DMS 273 (cell line): ENCODE measurements at regions not wholly inside any gene's neighbourhood (a gene's known extent, or its start where the extent isn't known, plus 50 kb on each side); places are given as distances from the start of the nearest gene placed in this dataset.

ENCODE experiments used
- DNase-seq: peaks from one replicate; lab custom pipeline; 2025; ENCODE audit not compliant: unreplicated experiment; lab: John Stamatoyannopoulos, UW

DNA sequence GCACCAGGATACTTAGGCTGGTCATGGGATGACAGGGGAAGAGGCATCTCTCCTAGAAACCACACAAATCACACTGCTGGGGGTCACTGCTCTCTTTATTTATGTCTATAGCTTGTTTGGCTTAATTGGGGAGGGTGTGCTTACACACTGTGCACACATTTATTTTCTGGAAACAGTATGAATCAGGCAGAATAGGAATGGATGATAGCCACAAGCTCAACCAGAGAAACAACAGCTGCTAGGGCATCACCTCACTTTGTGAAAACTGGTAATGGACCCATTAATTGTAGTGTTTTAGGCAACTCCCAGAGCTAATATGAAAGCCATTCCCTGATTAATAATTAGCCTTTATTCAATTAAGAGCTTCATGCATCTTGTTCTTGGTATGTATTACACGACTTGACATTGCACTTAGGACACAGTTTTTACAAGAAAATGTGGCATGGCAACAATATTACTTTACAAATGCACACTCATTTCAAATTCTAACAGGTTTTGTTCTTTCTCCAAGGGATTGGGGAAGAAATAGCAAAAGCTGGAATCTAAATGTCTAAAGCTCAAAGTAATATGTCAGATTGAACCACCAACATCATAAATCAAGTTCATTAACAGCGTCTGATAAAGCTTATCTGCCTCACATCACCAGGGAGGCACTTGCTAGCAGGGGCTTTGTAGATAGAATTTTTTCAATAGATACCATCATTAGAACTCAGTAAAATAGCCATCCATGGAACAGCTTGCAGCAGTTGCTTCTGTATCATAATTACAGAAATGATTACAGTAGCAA lies 361.9 kb upstream of the FSHR start:
- DNase-seq = no peak

DNA sequence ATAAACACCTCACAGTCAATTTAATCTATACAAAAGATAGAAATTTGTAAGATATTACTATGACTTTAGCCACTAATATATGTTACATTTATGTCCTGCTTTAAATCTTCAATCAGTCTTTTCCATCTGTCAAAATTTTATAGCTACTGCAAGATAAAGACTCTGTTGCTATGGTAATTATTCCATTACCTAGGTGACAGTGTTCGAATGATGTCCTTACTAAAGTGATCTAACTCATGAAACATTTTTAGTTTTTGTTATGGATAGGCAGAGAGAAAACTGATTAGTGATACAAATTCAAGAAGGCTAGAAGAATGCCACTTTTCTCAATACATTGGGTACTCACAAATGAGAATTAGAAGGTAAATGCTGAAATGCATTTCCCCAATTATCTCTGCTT lies 359.9 kb upstream of the FSHR start:
- DNase-seq = no peak

DNA sequence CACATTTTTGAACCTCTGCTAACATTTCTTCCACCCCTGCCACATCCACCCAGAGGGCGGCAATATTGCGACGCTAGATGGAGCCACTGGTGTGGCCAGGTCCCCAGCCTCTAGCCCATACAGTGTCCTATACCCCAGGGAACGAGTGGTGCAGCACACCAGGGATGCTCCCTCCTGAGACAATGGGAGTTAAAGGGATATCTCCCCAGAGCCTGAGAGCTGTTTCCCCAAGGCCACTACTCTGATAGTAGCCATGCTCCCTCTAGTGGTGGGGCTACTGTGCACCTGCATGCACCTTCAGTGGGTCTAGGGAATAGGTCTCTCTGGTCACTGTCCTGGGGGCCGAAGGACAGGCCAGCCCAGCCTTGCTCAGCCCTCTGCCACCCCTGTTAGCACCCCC lies 336.4 kb upstream of the FSHR start:
- peak; percentile 43 for DNase-seq

DNA sequence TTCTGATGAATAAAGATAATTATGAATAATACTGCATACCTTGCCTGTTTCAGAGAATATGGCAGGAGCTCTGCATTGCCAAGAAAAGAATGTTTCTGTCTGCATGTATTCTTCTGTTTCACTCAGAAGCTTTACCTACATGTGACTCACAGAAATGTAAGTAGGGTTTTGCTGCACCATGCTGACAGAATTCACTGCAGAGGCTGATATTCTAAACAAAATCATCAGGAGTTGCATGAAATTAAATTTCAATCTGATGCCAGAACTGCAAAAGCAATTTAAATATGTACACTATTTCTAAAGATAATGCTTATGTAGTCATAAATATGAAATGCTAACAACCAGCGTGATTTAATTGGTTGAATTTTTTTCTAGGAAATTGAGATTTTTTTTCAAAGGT lies 332.8 kb upstream of the FSHR start:
- DNase-seq = no peak

DNA sequence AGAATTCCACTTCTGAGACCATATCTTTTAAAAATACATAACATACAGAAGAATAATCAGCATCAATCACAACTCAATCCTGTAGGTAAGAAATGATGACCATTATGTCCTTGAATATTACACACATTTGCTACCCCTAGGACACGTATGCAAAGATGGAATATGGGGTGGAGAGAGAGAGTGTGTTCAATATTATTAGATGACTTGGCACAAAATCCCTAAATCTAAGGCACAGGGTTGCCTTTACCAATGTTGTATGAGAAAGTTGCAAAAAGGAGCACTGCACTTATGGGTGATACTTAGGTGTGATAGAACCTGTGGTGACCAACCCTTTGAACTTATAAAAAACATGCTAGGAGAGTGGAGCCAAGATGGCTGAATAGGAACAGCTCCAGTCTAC lies 326.2 kb upstream of the FSHR start:
- no peak for DNase-seq

DNA sequence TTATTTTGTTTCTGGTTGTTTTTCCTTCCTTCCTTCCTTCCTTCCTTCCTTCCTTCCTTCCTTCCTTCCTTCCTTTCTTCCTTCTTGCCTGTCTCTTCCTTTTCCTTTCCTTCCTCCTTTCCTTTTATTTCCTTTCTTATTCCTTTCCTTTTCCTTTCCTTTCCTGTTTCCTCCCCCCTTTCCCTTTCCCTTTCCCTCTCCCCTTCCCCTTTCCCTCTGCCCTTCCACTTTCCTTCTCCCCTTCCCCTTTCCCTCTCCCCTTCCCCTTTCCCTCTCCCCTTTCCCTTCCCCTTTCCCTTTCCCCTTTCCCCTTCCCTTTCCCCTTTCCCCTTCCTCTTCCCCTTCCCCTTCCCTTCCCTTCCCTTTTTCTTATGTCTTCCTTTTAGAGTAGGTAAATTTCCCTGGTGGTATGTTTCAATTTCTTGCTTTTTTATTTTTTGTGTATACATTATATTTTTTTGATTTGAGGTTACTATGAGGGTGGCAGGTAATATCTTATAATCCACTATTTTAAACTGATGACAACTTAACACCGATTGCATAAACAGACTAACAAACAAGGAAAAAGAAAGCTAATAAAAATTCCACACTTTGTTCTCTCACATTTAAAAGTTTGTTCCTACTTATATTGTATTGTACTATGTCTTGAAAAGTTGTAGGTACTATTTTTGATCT lies 311.0 kb upstream of the FSHR start:
- no peak for DNase-seq

DNA sequence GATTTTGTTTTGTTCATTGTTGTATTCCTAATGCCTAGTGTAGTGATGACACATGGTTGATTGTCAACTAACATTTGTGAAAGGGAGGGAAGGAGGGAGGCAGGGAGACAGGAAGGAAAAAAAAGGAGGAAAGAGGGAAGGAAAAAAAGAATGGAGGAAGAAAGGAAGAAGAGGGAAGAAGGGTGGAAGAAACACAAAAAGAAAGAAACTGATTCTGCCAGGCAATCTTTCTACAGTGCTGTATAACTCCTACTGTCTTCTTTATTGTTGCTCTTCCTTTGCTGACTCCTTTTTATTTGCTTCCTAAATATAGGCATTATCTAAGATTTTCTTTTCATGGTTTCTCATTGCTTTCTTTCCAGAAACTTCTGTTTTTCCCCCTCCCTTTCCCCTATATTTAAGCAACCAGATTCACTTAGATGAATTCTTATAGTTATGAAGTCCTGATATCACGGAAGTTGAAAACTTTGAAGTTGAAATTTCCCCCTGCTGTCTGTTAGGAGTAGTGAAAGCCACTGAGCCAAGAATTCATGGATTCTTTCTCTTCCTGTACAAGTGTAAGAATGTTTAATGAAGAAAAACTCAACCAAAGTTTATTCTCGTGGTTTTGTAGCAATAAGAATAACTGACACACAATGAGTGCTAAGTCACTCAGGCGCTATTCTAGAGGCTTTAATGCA lies 305.1 kb upstream of the FSHR start:
- DNase-seq = no peak

DNA sequence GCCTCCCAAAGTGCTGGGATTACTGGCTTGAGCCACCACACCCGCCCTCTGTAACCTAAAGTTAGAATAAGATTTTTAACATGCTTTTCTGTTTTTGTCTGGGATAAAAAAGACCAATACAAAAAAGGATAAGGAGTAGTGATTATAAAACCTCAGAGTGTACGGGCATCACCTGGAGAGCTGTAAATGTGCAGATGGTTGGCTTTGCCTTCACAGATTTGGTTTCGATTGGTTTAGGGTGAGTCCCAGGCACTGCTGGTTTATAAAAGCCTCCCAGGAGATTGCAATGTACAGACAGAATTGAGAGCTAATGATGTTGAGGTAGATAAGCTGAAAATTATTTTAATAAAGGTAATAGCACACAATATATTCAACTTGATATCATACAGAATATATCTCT lies 289.7 kb upstream of the FSHR start:
- DNase-seq = no peak

DNA sequence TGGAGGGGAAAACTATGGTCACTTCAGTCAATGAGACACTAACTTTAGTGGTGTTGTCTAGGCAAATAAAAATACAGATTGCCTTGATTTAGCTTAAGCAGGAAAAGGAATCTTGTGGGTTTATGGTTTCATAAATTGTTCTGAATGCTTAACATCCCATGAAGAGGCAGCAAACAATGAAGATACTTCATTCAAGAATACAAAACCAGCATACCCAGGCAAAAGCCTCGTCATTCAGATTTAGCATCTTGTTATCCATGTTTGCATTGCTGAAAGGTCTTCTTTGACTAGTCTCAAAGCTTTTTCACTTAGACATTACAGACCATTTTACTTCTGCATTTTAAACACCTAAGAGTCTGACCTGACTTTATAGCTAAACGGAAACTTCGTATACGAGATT lies 272.7 kb upstream of the FSHR start:
- DNase-seq = no peak

DNA sequence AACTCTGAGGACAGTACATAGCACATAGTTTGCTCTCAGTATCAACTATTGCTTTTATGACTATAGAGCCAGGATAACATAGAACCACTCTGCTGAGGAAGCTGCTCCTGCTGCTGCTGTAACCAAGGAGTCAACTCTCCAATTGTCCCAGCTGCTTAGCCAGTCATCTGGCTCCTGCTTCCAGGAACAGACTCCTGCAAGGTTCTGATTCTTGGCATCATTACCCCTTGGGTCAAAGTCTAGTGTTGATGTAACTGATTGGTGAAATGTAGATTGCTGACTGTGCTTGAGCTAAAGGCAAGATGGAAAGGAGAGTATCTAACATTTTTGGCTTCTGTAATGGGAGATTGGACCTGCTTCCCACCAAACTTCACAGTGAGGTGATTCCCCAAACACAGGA lies 261.9 kb upstream of the FSHR start:
- no peak for DNase-seq

DNA sequence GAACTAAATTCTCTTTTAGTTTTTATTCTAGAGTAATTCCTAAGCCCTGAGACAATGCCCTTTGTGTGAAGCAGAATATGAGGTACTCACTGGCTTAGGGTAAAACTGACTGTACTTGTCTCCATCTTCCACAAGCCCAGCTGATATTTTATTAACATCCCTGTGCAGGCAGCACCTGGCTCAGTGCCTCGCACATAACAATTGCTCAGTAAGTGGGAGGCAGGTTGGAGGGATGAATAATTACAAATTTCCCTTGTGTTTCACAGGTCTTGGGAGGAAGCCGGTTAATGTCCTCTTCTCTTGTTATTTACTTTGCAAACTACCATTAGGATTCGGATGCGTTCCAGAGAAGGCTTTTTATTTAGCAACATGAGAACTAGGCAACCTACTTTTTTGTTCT lies 249.8 kb upstream of the FSHR start:
- DNase-seq = no peak

DNA sequence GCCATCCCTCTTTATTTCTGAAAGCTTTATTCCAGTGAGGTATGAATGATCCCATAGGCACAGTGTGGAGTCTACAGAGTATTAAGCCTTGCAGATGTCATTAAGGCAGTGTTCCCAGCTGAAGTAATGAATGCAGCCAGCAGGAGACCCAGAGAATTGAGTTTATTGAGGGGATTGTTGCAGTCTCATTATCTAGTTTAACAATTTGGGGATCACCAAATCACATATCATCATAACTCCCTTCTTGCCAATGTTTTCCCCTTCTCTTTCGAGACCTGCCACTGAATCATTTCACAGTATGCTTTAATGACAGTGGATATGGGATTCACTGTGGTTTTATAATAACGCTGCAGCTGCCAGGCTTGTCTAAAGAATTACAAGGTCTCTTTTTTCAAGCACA lies 249.3 kb upstream of the FSHR start:
- no peak for DNase-seq

DNA sequence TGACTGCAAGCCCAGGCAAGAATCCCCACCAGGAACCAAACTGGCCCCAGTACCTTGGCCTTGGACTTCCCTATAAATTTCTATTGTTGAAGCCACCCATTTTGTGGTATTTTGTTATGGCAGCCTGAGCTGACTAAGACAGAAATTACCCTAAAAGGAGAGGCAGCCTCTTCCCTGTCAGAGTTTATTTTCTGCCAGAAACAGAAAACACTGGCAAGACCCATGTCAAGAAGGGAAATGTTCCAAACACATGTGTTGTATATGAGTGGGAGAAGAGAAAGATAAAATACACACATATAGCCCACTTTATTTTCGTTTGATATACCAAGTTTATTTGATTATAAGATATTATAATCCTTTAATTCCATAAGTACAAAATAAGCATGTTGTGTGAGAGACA lies 225.1 kb upstream of the FSHR start:
- no peak for DNase-seq

DNA sequence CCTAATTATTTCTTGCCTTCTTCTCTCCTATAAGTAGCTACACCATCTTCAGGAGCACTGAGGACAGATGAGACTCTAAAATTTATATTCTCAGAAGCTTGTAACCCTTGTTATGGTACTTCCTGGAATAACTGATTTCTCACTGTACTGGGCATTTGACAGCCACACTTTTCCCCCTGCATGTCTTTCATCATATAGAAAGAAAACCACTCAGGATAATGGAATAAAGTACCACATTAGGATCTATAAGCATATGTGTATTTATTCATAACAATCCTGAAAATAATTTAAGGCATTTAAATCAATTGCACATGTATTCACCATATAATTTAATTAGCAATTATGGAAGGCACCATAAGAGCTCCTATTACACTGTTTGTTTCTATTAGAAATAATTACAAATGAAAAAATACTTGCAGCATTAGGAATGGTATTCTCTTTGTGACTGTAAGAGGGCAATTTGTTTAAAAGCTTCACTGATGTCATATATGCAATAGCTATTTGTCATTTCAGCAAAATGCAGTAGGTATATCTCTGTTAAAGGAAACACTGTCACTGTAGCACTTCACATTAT lies 216.9 kb upstream of the FSHR start:
- DNase-seq = no peak

DNA sequence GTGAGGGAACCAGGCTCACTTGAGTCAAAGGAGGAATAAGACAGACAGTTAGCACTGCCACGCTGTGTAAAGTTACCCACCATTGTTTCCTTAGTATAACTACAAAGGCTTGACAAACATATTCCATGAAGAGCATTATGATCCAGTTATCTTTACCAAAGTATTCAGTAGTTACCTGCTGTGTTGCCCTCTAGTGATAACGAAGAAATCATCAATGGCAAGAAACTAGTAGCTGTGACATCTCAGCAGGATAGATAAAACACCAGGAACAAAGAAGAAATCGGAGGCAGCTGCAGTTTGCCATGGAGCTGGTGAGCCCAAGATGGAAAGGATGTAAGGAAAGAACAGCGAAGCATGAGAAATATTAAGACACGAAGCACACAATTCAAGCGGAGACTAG lies 215.3 kb upstream of the FSHR start:
- DNase-seq = no peak

DNA sequence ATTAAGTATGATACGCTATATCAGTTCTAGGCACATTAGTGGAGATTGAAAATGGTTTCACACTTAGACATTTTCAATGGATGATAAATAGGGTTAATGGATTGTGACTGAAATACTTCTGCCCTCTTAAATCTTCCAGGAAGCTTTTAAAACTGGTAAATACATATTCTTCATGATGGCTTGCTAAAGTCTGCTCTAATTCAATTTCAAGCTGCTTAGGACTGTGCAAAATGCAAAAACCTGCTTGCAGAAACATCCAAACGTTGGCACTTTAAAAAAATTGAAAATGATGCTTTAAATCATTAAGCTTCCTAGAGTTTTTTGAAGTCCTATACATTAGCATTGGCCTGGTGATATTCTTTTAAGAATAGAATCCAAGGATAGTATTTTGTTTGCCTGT lies 214.8 kb upstream of the FSHR start:
- DNase-seq = no peak

DNA sequence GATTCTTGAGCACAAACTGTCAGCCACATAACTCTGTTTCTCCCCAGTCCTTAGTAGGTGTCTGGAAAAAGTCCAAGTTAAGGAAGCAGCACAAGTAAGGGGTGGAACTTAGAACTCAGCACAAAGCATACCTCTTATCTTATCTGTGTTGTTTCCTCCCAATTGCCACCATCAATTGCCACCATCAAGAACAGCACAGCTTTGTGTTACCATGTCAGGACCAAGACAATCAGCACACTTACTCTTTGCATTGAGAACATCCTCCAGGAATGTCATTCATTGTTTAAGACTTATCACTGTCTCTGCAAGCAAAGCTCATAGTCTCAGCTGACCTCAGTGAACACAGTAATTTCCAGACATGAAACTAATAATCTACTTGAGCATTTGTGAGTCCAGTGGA lies 212.7 kb upstream of the FSHR start:
- DNase-seq = no peak

DNA sequence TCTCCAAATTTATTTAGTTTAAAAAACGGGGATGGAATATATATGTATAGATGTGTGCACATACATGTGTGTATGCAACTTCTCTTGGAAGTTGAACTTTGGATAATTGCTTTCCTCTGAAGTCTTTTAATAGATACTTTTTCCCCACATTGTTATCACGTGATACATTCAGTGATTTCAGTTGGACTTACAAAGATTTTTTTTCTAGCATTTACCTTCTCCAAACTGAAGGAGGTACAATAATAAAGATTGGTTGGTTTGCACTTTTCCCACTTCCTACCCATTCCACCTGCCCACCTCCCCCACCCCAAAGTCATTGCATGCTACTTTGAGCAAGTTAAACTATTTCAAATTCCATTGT lies 206.1 kb upstream of the FSHR start:
- DNase-seq = no peak

DNA sequence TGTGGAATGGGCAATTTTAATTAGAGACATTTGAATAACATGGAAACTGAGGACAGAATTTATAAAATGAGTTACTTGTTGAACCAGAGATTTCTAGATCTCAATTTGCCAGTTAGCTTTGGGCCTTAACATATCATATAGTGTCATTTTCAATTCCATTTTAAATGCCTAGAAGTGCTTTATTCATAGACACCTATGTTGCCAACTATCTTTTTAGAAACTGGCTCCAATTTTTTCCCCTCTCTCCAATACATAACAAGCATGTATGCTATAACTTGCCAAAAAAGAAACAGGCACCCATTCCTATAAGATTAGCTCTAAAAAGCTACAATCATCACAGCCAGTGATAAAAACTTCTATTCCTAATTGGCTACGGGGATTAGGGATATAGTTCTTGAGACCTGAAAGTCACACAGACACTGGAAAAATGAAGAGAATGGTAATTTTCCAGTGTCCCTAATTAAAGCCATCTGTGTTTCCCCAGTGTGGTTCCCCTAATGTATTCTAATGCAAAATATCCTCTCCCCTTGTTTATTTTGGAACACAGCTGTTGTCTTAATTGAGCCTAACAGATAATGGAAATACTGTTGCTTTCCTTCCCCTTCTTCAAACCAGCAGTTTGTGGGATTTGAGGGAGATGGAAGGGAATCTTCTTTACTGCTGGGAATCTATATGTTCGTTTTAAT lies 205.5 kb upstream of the FSHR start:
- no peak for DNase-seq

DNA sequence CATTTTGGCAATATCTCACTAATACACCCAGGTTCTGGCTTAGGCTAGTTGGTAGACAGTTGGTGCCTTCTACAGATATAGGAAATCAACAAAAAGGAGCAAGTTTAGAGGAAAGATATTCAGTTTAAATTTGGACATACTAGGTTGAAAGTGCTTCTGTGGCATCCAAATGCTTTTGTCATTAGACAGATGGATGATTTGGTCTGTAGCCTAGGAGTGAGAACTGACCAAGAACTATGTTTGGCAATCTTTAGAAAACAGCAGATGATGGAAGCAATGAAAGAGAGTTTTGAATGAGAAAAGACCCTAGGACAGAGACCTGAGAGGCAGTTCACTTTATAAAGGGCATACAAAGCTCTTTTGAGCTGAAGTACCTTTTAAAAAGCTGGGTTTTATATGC lies 201.3 kb upstream of the FSHR start:
- no peak for DNase-seq

DNA sequence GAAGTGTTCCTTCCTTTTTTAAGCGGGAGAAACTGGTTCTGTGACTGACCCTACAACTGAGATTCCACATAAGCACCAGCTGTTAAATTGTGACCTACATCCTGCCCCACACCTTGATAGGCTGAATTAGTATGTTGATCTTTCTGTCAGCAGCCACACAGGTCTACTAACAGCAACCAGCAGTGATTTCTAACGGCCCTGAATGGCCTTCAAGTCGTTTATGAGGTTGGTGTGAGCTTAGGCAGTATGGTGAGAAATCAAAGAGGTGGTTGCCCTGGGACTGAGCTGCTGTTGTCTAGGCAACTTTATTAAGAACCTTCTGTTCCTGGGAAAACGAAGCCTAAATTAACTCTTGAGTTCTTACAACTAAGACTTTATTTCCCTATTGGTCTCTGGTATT lies 197.2 kb upstream of the FSHR start:
- no peak for DNase-seq

DNA sequence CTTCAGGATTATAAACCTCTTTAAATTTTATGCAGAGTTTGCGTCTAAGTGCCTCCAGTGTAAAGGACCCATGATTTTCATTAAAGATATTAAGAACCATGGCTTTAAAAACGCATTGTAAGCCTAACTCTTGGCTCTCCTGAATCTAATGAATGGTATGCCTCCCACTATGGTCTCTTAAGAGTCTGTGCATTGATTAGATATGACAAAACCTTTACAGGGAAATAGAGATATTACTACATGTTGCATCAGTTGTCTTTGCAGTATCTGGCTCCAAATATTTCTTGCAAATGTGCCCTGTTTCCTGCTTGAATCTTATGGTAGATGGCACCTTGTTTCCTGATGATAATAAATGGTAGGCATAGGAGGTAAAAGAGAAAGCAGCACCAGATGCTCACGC lies 189.3 kb upstream of the FSHR start:
- no peak for DNase-seq
